Fibroblast of villous mesenchyme (primary cell): ENCODE measurements at regions not wholly inside any gene's neighbourhood (a gene's known extent, or its start where the extent isn't known, plus 50 kb on each side); places are given as distances from the start of the nearest gene placed in this dataset.

Source experiments
- DNase-seq: peaks from one replicate; pipeline ENCODE4 v3.0.0-alpha.2; 2010; ENCODE audit warnings: low read depth
- H3K4me3 ChIP-seq: 2 replicates; pipeline ENCODE4 v1.5.1; 2011; ENCODE audit warnings: low read depth, mild to moderate bottlenecking, low read length
- TF ChIP-seq, protein P1 (sequence below): IDR thresholded peaks from 2 replicates; pipeline ENCODE4 v1.5.1; 2012; ENCODE audit warnings: low read depth, mild to moderate bottlenecking, low read length; ENCODE audit not compliant: insufficient read depth

DNA sequence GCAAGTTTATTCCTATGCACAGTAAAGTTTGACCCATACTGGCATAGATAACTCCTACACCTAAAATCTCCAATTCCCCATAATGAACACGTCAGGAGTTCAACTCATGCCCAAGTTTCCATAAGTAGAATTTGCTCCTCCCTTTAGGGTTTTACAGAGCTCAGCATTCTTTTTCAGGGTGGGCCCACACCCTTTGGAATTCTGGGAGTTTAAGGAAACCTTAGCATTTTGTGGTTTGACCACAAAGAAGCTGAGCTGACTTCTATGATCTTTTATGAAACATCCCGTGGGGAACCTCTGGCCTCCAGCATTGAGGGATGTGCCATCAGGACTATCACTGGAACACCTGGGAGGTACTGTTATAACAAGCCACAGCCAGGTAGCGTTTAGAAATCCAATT is 220.6 kb upstream of the MAP3K1 start:
- H3K4me3 ChIP-seq = no peak overlapping the region
- peak; percentile 63 for DNase-seq
- TF ChIP-seq, protein P1, sequence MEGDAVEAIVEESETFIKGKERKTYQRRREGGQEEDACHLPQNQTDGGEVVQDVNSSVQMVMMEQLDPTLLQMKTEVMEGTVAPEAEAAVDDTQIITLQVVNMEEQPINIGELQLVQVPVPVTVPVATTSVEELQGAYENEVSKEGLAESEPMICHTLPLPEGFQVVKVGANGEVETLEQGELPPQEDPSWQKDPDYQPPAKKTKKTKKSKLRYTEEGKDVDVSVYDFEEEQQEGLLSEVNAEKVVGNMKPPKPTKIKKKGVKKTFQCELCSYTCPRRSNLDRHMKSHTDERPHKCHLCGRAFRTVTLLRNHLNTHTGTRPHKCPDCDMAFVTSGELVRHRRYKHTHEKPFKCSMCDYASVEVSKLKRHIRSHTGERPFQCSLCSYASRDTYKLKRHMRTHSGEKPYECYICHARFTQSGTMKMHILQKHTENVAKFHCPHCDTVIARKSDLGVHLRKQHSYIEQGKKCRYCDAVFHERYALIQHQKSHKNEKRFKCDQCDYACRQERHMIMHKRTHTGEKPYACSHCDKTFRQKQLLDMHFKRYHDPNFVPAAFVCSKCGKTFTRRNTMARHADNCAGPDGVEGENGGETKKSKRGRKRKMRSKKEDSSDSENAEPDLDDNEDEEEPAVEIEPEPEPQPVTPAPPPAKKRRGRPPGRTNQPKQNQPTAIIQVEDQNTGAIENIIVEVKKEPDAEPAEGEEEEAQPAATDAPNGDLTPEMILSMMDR = no peak

DNA sequence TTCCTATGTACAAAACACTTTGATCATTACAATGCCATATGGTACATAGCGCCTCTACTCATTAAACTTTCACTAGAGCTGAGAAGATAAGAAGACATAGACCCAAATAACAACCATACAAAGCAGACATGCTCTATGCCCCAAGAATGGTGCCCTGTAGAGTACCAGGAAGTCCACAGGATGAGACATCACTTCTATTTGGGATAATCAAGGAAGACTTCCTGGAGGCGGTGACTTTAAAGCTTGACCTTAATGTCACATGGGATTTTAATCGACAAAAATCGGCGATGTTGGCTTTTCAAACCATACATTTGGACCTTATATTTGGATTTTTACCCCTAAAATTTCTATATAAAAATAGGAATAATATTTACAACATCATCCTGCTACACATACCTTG is 224.3 kb upstream of the MAP3K1 start:
- DNase-seq = no peak
- TF ChIP-seq, protein P1 = no peak
- no peak overlapping the region for H3K4me3 ChIP-seq

- no peak overlapping the region for H3K4me3 ChIP-seq
- TF ChIP-seq, protein P1 = no peak
- peak; percentile 51 for DNase-seq
Observed at GRCh38 chr5:56589481-56589860, 225.9 kb upstream of the MAP3K1 start.

- H3K4me3 ChIP-seq = no peak overlapping the region
- DNase-seq = no peak
- TF ChIP-seq, protein P1 = no peak
Observed at GRCh38 chr5:56588636-56589480, 226.5 kb upstream of the MAP3K1 start.

GRCh38 chr5:56588131-56588487 is 227.2 kb upstream of the MAP3K1 start:
- TF ChIP-seq, protein P1 = no peak
- DNase-seq = no peak

DNA sequence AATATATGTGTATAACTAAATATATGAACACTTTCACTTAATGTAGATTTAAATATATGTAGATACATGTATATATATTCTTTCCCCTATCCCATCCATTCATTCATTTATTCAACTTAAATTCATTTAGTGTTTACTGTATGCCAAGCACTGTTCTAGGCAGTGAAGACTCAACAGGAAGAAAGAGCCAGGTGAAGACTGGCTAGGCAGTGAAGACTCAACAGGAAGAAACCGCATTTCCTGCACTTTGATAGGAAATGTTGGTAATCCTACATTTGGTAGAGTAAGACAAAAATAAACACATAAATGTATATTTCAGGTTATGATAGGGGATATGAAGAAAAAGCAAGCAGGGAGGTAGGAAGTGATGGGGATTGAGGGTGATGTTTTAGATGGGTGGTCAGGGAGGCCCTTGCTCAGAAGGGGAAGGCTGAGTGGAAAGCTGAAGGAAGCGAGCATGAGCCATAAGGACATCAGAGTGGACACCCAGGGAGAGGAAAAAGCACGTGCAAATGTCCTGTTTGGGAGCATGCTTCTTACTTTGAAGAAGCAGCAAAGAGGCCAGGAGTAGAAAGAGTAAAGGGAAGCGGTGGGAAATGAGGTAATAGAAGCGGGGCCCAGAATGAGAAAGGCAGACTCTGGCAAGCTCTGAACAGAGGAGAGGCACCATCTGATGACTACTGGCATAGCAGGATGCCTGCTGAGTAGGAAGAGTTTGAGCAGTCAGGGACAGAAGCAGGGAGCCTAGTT is 227.8 kb upstream of the MAP3K1 start:
- no peak overlapping the region for H3K4me3 ChIP-seq
- TF ChIP-seq, protein P1 = no peak
- DNase-seq = no peak

More at GRCh38 chr5:56588131-56588487, 227.2 kb upstream of the MAP3K1 start:
- H3K4me3 ChIP-seq = no peak overlapping the region
